ENCODE measurements at regions not wholly inside any gene's neighbourhood (a gene's known extent, or its start where the extent isn't known, plus 50 kb on each side); places are given as distances from the start of the nearest gene placed in this dataset.

DNA sequence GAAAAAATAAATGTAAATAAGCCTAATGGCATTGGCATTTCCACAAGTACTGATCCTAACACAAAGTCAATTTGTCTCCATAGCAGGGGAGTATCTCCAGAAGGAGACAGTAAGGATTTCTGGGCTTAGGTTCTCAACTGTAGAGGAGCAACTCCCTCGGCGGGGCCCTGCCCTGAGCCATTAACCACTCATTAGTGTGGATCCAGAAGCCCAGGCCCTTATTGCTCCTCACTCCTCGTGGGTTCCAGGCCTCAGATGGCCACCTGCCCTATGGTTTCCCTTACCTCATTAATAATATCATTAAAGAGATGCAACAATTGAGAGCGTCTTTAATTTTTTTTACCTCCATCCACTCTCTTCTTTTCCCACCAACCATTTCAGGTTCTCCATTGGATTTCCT, 85.3 kb upstream of the CLDN18 start (continued):
- TF ChIP-seq, protein P1, sequence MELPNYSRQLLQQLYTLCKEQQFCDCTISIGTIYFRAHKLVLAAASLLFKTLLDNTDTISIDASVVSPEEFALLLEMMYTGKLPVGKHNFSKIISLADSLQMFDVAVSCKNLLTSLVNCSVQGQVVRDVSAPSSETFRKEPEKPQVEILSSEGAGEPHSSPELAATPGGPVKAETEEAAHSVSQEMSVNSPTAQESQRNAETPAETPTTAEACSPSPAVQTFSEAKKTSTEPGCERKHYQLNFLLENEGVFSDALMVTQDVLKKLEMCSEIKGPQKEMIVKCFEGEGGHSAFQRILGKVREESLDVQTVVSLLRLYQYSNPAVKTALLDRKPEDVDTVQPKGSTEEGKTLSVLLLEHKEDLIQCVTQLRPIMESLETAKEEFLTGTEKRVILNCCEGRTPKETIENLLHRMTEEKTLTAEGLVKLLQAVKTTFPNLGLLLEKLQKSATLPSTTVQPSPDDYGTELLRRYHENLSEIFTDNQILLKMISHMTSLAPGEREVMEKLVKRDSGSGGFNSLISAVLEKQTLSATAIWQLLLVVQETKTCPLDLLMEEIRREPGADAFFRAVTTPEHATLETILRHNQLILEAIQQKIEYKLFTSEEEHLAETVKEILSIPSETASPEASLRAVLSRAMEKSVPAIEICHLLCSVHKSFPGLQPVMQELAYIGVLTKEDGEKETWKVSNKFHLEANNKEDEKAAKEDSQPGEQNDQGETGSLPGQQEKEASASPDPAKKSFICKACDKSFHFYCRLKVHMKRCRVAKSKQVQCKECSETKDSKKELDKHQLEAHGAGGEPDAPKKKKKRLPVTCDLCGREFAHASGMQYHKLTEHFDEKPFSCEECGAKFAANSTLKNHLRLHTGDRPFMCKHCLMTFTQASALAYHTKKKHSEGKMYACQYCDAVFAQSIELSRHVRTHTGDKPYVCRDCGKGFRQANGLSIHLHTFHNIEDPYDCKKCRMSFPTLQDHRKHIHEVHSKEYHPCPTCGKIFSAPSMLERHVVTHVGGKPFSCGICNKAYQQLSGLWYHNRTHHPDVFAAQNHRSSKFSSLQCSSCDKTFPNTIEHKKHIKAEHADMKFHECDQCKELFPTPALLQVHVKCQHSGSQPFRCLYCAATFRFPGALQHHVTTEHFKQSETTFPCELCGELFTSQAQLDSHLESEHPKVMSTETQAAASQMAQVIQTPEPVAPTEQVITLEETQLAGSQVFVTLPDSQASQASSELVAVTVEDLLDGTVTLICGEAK (IDR thresholded peaks at IDR 0.05), result no peak
- TF ChIP-seq, protein P1 (CRISPR knock-in tag; IDR thresholded peaks at IDR 0.05), result no peak
- TF ChIP-seq, protein P2, sequence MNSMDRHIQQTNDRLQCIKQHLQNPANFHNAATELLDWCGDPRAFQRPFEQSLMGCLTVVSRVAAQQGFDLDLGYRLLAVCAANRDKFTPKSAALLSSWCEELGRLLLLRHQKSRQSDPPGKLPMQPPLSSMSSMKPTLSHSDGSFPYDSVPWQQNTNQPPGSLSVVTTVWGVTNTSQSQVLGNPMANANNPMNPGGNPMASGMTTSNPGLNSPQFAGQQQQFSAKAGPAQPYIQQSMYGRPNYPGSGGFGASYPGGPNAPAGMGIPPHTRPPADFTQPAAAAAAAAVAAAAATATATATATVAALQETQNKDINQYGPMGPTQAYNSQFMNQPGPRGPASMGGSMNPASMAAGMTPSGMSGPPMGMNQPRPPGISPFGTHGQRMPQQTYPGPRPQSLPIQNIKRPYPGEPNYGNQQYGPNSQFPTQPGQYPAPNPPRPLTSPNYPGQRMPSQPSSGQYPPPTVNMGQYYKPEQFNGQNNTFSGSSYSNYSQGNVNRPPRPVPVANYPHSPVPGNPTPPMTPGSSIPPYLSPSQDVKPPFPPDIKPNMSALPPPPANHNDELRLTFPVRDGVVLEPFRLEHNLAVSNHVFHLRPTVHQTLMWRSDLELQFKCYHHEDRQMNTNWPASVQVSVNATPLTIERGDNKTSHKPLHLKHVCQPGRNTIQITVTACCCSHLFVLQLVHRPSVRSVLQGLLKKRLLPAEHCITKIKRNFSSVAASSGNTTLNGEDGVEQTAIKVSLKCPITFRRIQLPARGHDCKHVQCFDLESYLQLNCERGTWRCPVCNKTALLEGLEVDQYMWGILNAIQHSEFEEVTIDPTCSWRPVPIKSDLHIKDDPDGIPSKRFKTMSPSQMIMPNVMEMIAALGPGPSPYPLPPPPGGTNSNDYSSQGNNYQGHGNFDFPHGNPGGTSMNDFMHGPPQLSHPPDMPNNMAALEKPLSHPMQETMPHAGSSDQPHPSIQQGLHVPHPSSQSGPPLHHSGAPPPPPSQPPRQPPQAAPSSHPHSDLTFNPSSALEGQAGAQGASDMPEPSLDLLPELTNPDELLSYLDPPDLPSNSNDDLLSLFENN (IDR thresholded peaks at IDR 0.05; ENCODE audit: low read depth in 2 of 2, low read length in 2 of 2), result no peak
- no peak for TF ChIP-seq ARID2 (IDR thresholded peaks at IDR 0.05)
- no peak for TF ChIP-seq RBM34 (IDR thresholded peaks at IDR 0.05; ENCODE audit: borderline replicate concordance, insufficient read depth, low read length)
- TF ChIP-seq, protein P3, sequence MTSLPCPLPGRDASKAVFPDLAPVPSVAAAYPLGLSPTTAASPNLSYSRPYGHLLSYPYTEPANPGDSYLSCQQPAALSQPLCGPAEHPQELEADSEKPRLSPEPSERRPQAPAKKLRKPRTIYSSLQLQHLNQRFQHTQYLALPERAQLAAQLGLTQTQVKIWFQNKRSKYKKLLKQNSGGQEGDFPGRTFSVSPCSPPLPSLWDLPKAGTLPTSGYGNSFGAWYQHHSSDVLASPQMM (CRISPR knock-in tag; IDR thresholded peaks at IDR 0.05), result no peak
- no peak for TF ChIP-seq KDM5B (IDR thresholded peaks at IDR 0.05; ENCODE audit: insufficient replicate concordance, low read depth, low read length)
- no peak for TF ChIP-seq BCL6 (CRISPR knock-in tag; IDR thresholded peaks at IDR 0.05)
